ENCODE measurements at regions not wholly inside any gene's neighbourhood (a gene's known extent, or its start where the extent isn't known, plus 50 kb on each side); places are given as distances from the start of the nearest gene placed in this dataset.

- DNase-seq (ENCODE audit: low read depth, low spot score), result no peak
Observed at GRCh38 chr2:15863494-15864175, 76.7 kb upstream of the MYCN start.

GRCh38 chr2:15864176-15864769, 76.1 kb upstream of the MYCN start:
- DNase-seq (ENCODE audit: low read depth, low spot score), result no peak

DNA sequence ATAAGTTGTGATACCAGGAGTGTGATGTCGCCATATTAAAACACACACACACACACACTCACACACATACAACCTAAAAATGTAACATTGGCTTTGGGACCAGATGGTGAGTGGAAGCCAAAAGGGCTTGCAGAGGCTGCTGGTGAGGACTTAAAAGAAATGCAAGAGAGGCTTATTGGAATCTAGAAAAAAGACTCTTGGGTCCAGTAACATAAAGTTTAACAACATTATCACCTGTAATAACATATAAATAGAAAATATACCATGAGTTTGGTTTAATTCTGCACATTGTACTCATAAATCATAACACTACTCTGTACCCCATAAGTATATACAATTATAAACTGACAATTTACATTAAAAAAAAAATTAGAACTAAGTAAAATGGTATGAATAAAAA, 74.4 kb upstream of the MYCN start:
- no peak for DNase-seq (ENCODE audit: low read depth, low spot score)

DNA sequence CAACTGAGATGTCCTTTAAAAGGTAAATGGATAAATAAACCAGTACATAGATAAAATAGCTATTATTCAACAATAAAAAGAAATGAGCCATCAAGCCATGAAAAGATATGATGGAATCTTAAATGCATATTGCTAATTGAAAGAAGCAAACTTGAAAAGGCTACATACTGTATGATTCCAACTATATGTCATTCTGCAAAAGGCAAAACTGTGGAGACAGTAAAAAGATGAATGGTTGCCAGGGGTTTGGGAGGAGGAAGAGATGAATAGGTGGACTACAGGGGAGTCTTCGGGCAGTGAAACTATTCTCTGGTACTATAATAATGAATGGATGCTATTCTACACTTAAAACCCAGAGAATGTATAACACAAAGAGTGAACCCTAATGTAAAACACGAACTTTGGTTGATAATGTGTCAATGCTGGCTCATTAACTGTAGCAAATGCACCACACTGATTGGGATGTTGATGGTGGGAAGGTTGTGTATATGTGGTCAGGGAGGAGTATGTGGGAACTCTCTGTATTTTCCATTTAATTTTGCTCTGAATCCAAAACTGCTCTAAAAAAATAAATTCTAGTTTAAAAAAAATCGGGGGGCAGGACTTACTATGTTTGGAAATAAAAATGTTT, 73.7 kb upstream of the MYCN start:
- no peak for DNase-seq (ENCODE audit: low read depth, low spot score)

- no peak for DNase-seq (ENCODE audit: low read depth, low spot score)
Observed at GRCh38 chr2:15867194-15868171, 72.9 kb upstream of the MYCN start.

DNA sequence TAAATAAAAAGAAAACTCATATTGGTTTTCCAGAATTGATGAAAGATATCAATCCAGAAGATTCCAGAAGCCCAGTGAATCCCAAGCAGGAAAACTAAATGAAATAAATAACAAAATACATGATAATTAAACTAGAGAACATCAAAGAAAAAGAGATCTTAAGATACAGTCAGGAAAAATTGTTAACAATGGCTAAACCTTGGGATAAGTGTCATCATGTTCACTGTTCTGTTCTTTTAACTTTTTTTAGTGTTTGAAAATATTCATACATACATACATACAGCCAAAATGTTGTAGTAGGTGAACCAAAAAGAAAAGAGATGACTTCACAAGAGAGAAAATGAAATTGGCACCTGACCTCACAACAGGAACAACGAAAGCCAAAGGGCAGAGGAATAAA, 72.2 kb upstream of the MYCN start:
- DNase-seq (ENCODE audit: low read depth, low spot score), result no peak

DNA sequence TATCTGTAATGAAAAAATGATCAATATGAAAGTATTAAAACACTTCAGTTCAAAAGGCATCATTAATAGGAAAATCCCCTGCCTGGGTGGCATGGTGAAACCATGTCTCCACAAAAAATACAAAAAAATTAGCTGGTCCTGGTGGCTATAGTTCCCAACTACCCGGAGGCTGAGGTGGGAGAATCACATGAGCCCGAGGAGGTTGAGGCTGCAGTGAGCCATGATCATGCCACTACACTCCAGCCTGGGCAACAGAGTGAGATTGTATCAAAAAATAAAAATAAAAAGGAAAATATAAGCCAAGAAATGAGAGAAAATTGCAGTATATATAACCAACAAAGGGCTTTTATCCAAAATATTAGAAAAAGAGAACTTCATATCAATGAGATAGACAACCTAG, 71.6 kb upstream of the MYCN start:
- no peak for DNase-seq (ENCODE audit: low read depth, low spot score)

- no peak for DNase-seq (ENCODE audit: low read depth, low spot score)
Observed at GRCh38 chr2:15869396-15869795, 71.0 kb upstream of the MYCN start.

DNA sequence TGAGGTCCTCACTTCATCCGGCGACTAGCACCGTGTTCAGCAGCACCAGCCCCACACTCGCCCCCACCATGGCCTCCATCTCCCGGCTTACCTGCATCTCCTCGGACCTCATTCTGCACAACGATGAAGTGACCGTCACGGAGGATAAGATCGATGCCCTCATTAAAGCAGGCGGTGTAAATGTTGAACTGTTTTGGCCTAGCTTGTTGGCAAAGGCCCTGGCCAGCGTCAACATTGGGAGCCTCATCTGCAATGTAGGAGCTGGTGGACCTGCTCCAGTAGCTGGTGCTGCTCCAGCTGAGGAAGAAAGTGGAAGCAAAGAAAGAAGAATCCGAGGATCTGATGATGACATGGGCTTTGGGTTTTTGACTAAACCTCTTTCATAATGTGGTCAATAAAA, 70.5 kb upstream of the MYCN start:
- DNase-seq (ENCODE audit: low read depth, low spot score), result no peak

- DNase-seq (ENCODE audit: low read depth, low spot score), result no peak
Observed at GRCh38 chr2:15870565-15870964, 69.8 kb upstream of the MYCN start.

- DNase-seq (ENCODE audit: low read depth, low spot score), result no peak
Observed at GRCh38 chr2:15871239-15871783, 69.0 kb upstream of the MYCN start.

GRCh38 chr2:15872854-15873253, 67.5 kb upstream of the MYCN start:
- no peak for DNase-seq (ENCODE audit: low read depth, low spot score)

DNA sequence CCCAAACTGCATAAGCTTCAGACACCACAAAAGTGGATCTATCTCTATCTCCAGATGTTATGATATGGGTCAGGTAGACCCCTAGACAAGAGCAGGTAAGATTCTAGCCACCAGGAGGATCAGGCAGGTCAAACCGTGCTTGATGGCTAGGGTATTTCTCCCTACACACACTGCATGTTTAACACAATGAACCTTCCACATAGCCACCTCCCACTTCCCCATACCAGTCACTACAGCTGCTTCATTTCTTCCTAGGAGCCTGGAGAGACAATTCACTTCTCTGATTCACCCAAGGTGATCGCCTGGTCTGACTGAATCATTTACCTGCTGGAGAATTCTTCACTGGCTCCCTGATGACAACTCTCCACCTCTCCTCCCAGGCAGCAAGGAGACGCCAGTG, 66.0 kb upstream of the MYCN start:
- DNase-seq (ENCODE audit: low read depth, low spot score), result no peak

DNA sequence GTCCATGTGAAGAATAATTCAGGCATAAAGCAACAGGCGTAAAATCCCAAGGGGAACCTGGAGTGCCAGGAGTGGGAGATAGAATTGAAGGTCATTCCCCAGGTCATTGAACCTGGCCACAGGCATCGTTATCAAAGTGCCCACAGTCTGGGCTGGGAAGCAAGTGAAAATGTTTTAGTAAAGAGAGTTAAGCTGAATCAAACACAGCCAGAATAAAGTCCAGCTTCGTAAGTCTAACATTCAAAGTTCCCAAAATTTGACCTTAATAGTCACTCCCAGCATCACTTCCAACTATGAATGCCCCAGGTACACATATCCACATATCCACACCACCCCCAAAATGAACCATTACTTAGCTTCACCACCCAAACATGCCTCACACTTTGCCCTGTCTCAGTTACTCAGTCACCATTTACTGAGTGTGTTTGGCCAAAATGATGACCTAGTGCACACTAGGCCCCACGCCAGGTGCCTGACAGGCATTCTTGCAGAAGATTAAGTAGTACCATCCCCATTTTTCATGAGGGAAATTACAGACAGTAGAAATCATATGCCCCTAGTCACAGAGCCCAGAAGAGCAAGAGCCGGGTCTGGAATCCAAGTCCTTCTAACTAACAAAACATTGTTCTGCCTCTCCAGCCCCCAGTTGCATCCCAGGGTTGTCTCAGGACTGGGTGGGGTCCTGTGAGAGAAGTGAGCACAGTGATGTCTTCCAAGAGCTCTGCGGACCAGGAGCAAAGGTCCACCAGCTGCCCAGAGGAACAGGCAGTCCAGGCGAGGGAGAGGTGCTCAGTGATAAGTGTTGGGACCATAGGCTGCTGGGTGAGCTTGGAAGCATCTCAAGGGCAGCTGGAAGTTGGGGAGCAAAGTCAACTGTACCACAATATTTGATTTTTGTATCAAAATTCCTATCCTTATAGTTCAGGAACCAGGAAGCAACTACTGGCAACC, 65.2 kb upstream of the MYCN start:
- no peak for DNase-seq (ENCODE audit: low read depth, low spot score)

- DNase-seq (ENCODE audit: low read depth, low spot score), result no peak
Observed at GRCh38 chr2:15875969-15876705, 64.2 kb upstream of the MYCN start.

- no peak for DNase-seq (ENCODE audit: low read depth, low spot score)
Observed at GRCh38 chr2:15880226-15881119, 59.9 kb upstream of the MYCN start.

DNA sequence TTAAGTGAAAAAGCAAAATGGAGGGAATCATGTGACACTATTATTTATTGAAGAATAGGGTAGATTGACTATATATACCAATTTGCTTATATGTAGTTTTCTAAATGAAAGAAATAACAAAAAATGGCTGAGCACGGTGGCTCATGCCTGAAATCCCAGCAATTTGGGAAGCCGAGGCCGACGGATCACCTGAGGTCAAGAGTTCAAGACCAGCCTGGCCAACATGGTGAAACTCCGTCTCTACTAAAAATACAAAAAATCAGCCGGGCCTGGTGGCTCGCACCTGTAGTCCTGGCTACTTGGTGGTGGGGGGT, 59.3 kb upstream of the MYCN start:
- DNase-seq (ENCODE audit: low read depth, low spot score), result no peak

DNA sequence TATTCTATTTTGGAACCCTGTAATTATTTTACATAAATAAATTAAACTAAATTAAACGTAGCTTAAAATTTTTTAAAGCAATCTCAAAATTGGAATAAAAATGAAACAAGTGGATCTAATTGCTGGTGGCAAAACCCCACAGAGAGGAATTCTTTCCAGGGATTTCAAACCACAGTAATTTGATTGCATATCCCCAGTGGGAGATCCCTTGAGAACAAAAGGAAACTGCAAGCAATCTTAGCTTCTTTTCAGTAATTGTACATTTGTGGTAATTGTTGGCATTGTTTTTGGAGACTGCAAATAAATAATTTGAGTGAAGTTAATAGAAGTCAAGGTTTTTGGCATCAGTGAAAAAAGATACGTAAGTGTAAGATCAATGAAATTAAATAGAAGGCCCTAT, 58.7 kb upstream of the MYCN start:
- DNase-seq (ENCODE audit: low read depth, low spot score), result no peak
